Kidney epithelial cell (primary cell): ENCODE measurements at regions not wholly inside any gene's neighbourhood (a gene's known extent, or its start where the extent isn't known, plus 50 kb on each side); places are given as distances from the start of the nearest gene placed in this dataset.

ENCODE experiments used
- DNase-seq: peaks from one replicate; pipeline ENCODE4 v3.0.0-alpha.2; 2010; ENCODE audit warnings: low read depth
- H3K27me3 ChIP-seq: 2 replicates; pipeline ENCODE4 v1.6.0; 2011; ENCODE audit warnings: low read length; ENCODE audit not compliant: control insufficient read depth, insufficient read depth
- H3K36me3 ChIP-seq: 2 replicates; pipeline ENCODE4 v1.5.1; 2011; ENCODE audit warnings: low read length; ENCODE audit not compliant: control insufficient read depth, insufficient read depth
- H3K4me3 ChIP-seq: 2 replicates; pipeline ENCODE4 v1.5.1; 2011; ENCODE audit warnings: low read depth, mild to moderate bottlenecking, control low read depth, low read length
- TF ChIP-seq, protein P1 (sequence below): IDR thresholded peaks from 2 replicates; pipeline ENCODE4 v1.5.1; 2011; ENCODE audit warnings: mild to moderate bottlenecking, moderate library complexity, low read length, control low read depth, inconsistent platforms; ENCODE audit not compliant: insufficient read depth, poor library complexity, severe bottlenecking

DNA sequence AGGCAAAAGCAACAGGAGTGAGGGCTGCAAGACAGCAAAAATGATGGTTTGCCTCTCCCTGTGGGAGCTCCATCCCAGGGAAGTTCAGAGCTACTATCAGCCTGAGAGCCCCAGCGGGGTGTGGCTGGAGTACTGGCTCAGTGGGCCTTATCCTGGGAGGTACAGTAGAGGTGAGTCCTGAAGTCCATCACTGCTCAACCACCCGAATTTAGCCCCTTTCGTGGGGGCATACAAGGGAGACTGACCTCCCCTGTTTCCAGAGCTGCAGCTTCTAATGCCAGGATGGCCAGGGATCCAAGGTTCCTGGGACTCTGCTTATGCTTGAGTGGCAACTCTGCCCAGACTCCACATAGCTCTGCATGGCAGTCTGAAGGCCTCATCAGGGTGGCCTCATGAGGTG is 617.8 kb downstream of the MMUT start:
- TF ChIP-seq, protein P1, sequence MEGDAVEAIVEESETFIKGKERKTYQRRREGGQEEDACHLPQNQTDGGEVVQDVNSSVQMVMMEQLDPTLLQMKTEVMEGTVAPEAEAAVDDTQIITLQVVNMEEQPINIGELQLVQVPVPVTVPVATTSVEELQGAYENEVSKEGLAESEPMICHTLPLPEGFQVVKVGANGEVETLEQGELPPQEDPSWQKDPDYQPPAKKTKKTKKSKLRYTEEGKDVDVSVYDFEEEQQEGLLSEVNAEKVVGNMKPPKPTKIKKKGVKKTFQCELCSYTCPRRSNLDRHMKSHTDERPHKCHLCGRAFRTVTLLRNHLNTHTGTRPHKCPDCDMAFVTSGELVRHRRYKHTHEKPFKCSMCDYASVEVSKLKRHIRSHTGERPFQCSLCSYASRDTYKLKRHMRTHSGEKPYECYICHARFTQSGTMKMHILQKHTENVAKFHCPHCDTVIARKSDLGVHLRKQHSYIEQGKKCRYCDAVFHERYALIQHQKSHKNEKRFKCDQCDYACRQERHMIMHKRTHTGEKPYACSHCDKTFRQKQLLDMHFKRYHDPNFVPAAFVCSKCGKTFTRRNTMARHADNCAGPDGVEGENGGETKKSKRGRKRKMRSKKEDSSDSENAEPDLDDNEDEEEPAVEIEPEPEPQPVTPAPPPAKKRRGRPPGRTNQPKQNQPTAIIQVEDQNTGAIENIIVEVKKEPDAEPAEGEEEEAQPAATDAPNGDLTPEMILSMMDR = no peak
- no peak for DNase-seq
- no peaks in the 10 kb centered on the region for H3K27me3 ChIP-seq
- H3K36me3 ChIP-seq = no peaks in the 10 kb centered on the region
- no peak overlapping the region for H3K4me3 ChIP-seq

DNA sequence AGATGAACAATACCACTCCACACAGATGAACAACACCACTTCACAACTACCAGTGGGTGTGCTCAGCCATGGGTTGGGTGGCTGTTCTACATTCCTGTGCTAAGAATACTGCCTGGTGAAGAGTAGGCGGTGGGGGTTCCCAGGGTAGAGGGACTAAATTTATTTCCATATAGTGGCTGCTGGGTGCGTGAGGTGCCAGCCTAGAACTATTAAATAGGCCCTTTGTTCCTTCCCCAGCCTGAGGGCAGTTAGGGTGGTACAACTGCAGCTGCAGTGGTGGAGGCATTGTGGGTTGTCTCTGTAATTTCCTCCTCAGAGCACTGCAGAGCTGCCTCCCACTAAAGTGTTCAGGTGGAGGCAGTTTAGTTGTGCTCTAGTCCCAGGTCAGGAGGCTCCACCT is 618.4 kb downstream of the MMUT start:
- no peak overlapping the region for H3K4me3 ChIP-seq
- TF ChIP-seq, protein P1 = no peak
- DNase-seq = no peak

DNA sequence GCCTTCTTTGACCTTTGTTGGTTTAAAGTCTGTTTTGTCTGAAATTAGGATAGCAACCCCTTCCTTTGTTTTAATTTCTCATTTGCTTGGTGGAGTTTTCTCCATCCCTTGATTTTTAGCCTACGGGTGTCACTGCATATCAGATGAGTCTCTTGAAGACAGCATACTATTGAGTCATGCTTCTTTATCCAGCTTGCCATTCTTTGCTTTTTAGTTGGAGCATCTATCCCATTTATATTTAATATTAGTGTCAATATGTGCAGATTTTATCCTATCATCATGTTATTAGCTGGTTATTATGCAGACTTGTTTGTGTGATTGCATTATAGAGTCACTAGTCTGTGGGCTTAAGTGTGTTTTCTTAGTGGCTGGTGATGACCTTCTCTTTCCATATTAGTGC is 622.2 kb downstream of the MMUT start:
- no peaks in the 10 kb centered on the region for H3K27me3 ChIP-seq
- TF ChIP-seq, protein P1 = no peak
- DNase-seq = no peak
- H3K4me3 ChIP-seq = no peak overlapping the region
- H3K36me3 ChIP-seq = no peaks in the 10 kb centered on the region

More for the DNA sequence above, 618.4 kb downstream of the MMUT start:
- Histone ChIP-seq H3K27me3 (no peaks in the 10 kb centered on the region), H3K36me3 (no peaks in the 10 kb centered on the region)

DNA sequence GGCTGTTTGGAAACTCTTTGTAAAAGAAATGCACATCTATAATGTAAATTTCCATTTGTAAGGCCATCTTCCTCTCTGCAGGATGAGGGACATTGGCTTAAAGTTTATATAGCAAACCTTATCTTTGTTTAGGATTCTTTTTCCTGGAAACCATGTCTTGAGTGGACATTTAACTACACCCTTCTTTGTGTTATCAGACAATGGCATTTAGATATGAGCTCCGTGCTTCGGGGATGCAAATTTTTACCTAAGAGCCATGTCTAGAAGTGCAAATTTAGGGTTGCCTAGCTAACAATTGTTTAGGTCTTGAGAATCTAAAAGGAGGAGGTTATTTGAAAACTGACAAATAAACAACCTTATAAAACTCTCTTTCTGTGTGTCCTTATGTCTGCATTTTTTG is 623.8 kb downstream of the MMUT start:
- no peaks in the 10 kb centered on the region for H3K36me3 ChIP-seq
- no peak overlapping the region for H3K4me3 ChIP-seq
- H3K27me3 ChIP-seq = no peaks in the 10 kb centered on the region
- TF ChIP-seq, protein P1 = no peak
- no peak for DNase-seq

DNA sequence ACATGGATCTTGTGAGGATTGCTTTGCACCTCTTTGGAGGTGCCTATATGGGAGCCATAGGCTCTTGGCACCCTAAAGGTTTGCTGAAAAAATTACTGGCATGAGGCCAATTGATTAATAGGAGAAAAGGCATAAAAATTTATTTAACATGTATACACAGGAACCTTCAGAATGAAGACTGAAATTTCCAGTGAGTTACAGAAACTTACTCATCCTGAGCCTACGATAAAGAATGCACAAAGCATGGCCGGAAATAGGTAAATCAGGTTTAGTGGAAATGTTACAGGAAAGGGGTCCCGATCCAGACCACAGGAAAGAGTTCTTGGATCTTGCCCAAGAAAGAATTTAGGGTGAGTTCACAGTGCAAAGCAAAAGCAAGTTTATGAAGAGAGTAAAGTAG is 625.3 kb downstream of the MMUT start:
- TF ChIP-seq, protein P1 = no peak
- H3K4me3 ChIP-seq = no peak overlapping the region
- no peaks in the 10 kb centered on the region for H3K27me3 ChIP-seq
- H3K36me3 ChIP-seq = no peaks in the 10 kb centered on the region
- DNase-seq = no peak

DNA sequence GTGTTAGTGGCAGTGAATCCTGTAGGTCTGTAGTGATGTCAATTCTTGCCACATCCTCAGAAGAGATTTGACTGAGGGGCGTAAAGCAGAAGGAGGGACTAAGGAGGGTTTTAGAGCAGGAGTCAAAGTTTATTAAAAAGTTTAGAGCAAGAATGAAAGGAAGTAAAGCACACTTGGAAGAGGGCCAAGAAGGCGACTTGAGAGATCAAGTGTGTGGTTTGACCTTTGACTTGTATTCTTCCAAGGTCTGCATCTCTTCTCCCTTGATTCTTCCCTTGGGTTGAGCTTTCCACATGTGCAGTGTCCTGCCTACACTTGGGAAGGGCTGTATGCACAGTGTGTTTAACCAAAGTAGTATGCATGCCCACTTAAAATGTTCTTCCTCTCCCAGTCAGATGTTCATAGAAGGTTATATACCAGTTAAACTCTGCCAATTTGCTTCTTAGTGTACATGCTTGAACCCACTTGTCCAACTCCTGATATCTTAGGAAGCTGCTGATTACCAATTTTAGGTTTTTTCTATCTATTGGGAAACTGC is 627.6 kb downstream of the MMUT start:
- TF ChIP-seq, protein P1 = no peak

More for the DNA sequence above, 627.6 kb downstream of the MMUT start:
- DNase-seq = no peak
- H3K27me3 ChIP-seq = no peaks in the 10 kb centered on the region
- H3K36me3 ChIP-seq = no peaks in the 10 kb centered on the region
- H3K4me3 ChIP-seq = no peak overlapping the region
